H4 (cell line): ENCODE measurements at regions not wholly inside any gene's neighbourhood (a gene's known extent, or its start where the extent isn't known, plus 50 kb on each side); places are given as distances from the start of the nearest gene placed in this dataset.
A peak's percentile ranks its signal among the peaks of the same experiment; 100 is the strongest.
"Not testable (repeated sequence)": the region's sequence is repeated elsewhere in the genome, so short reads cannot be mapped to it uniquely, and the experiment has no call there.

Source experiments
- DNase-seq: peaks from one replicate; pipeline ENCODE4 v3.0.0-alpha.2; 2015; ENCODE audit warnings: low spot score

DNA sequence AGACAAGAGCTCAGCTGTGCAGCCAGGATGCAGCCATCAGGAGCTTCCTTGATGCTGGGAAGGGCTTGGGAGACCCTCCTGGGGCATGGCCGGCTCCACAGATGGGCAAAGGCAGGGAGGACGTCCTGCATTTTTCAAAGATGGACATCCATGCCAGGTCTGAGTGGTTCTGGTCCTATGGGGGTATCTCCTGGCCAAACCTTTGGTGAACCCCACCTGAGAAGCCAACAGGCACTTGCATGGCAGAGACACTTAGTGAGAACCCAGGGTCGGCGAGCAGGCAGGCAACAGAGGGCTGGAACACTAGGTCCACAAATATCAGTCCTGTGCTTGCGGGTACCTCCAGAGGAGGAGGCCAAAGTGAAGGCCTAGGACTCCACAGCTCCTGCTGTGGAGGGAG, 70.0 kb downstream of the KCTD15 start:
- no peak for DNase-seq

DNA sequence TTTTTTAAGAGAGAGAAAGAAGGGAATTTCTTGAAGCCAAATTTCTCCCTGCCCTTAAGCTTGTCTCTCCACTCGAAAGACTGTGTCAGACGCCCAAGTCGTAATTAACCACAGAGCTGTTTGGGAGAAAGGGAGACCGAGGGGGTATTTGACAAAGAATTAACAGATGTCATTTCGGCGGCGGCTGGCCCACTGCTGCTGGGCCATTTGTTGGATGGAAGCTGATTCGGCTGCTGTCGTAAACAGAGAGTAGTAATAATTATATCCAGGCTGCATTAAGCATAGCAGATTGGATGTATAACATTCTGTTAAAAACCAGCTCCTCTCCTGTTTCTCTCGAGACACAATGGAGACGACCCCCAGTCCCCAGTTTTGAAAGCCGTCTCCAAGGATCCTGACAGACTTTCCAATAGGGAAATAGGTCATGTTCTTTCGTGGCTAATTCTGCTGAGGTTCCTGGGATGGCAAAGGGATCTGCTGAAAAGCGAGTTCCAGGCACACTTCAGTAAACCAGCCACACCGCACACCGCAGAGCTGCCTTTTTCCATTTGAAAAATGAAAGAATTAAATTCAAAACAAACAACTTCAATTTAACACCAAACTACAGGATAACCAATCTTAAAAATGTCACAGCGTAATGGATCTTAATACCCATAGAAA, 71.5 kb downstream of the KCTD15 start:
- DNase-seq = no peak

DNA sequence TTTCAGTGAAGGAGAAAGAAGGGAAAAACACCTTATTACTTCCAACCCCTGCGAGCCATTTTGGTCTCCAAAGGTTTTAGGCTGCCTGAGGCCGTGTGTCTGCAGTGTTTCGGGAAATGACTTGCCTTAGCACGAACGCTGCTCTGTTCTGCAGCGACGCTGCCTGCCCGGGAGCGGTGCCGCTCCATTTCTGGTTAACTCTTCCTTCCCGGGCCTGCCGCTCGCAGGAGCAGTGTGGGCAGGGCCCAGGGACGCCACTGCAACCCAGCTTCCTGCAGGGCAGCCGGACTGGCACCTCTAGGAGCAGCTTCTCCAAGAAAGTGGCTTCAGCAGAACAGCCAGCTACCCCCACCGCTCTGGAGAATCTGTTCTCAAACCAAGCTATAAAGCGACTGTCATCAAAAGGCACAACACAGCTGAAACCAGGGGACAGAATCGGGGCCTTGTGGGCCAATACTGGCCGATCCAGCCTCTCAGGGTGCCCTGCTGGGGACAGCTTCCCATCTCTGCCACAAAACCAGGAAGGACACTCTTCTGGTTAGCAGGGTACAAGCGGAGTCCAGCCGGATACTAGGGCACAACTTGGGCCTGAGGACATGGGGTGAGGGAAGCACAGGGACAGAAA, 72.2 kb downstream of the KCTD15 start:
- peak; percentile 56 for DNase-seq

- not testable (repeated sequence) for DNase-seq
Measured at GRCh38 chr19:33870298-33870932, 73.7 kb downstream of the KCTD15 start.

- DNase-seq = no peak
Measured at GRCh38 chr19:33871605-33872004, 74.9 kb downstream of the KCTD15 start.

GRCh38 chr19:33872445-33873320, 76.0 kb downstream of the KCTD15 start:
- no peak for DNase-seq

DNA sequence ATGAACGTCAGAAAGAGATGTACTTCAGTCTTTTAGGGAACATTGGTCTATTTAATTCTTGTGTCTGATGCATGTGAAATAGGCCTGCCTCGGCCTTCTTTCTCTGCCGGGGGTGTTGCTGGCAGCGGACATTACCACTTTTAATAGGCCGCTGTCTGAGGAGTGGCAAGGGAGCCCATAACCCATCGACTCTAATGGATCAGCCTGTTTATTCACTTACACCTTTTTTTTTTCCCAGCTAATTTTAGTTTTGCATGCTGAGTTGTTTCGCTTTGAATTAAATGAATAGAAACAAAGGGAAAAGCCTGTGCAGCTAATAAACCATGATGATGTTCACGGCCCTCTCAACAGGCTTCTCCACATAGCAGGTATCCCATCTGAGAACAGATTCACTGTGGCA, 78.4 kb downstream of the KCTD15 start:
- DNase-seq = no peak

DNA sequence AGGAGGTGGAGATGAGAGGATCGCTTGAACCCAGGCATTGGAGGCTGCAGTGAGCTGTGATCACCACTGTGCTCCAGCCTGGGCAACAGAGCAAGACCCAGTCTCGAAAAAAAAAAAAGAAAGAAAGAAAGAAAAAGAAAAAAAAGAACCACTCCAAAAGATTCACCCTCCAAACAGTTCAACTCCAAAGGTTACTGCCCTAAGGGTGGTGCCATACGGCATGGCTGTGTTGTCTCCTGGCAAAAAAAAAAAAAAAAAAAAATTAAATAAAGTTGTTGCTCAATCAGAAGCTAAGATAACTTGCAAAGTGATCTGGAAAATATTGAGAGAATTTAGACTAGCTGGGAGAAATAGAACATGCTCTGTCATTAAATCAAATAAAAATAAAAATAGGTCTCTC, 79.5 kb downstream of the KCTD15 start:
- no peak for DNase-seq

DNA sequence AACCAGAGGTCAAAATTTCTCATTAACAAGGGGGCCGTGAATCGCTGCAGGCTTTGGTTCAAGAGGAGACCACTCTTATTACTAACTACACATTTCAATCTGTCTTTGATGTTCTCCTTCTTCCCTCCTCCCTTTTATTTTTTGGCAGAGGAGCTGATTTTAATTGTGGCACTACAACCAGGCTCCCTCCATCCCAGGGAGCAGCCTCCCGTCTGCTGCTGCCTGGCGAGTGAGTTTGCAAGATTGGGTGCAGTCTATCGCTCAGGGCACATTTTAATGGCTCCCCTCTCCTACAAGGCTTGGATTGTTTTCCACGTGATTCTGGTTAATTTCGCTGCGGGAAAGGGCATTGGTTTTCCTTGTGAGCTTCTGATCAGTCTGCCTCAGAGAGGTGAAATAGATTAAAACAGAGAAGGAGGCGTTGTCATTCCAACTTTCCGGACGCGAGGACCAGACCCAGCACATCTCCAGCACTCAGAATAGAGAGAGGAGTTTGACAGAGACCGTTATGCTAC, 81.4 kb downstream of the KCTD15 start:
- no peak for DNase-seq

DNA sequence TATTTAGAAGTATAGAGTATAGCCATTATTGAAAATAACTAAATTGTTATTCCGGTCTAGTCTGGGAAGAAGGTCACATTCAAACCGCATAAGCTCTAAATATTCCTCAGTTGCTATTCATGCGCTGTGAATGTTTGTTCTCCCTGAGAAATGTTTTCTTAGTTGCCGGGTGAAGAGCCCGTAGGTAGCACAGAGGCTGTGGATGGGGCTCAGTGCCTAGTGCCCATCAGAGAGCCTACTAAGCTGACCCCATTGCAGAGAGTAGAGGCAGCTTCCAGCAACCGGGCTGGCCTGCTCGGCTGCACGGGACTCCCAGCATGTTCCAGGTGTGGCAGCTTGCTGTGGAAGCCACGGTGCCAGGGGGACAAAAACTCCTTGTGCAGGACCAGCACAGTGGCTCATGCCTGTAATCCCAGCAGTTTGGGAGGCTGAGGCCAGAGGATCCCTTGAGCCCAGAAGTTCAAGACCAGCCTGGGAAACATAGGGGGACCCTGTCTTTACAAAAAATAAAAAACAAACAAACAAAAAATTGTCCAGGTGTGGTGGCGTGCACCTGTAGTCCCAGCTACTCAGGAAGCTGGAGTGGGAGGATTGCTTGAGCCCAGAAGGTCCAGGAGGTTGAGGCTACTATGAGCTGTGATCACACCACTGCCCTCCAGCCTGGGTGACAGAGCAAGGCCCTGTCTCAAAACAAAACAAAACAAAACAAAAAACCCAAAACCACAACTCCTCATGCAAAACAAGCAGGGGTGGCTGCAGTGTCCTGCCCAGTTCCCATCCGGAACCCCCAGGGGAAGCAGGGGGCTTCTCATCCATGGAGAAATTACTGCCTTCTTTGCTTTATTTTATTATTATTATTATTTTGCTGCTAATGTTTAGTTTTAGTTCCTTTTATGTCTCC, 82.5 kb downstream of the KCTD15 start:
- DNase-seq = no peak

DNA sequence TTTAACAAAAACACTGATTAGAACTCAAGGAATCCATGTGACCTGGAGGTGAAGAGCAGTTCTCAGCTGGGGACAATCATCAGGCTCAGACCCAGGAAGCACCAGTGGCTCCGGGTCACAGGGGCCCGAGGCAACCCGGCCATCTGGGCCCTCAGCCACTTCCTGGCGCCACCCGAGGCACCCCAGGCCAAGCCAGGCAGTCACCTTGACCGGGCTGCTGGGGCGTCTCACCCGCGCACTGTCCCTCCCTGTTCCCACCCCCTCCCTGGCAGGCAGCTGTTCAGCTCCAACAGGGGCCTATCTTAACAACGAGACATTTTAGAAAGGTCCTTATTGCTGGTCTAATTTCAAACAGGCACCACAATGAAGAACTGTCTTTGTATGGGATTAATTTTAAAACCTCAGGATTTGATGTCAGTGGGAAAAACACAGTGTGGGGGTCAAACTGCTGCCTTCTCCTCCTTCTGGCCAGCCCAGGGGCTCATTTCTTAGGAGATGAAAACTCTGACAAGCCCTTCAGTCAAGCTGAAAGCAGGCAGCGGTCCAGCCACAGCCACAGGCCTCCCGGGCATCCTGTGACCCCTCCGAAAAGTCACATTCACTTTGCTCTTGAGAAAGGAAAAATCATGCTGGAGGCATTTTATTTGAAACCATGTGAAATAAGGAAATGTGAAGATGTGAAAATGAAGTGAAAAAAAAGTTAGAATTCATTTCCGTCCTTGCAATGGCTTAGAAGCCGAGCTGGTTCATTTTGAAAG, 83.3 kb downstream of the KCTD15 start:
- DNase-seq = no peak

DNA sequence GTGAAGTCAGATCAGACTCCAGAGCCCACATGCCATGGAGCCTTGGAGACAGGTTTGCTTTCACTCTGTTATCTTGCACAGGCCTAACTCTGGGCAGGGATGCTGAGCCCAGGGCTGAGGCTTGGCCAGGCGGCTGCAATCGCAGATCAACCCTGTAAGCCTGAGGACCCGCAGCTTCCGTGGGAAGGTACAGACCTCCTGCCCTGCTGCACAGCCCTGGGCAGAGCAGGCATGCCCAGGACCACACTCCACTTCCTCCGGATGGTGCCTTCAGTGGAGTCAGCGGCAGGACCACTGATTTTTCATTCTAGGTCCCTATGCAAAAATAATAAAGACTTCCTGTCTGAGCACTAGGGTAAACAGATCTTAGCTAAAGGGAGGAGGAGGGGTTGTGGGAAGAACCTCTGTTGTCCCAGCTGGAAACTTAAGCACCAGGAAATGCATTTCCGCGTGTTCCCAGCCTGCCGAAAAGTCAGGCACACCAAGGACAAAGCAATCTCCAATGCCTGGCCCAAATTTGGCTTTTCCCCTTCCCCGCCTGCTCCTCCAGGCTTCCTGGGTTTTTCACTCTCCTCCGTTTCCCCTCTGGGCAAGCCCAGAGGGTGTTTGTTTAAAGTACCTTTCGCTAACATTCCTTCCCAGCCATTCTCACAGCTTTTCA, 87.3 kb downstream of the KCTD15 start:
- no peak for DNase-seq

DNA sequence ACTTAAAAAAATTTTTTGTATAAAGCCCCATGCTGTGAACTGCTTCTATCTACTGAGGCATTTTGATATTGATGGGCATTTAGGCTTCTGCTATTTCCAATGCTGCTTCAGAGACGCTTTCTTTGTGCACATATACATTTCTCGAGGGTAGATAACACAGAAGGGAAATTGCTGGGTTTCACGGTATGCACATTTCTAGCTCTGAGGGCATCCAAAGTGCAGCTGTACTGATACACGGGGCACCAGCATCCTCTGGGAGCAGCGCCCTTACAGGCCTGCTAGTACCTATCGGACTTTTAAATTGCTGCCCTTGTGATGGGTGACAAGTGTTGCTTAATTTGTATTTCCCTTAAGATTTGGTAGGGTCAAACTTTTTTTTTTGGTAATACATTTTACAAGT, 88.6 kb downstream of the KCTD15 start:
- DNase-seq = no peak

DNA sequence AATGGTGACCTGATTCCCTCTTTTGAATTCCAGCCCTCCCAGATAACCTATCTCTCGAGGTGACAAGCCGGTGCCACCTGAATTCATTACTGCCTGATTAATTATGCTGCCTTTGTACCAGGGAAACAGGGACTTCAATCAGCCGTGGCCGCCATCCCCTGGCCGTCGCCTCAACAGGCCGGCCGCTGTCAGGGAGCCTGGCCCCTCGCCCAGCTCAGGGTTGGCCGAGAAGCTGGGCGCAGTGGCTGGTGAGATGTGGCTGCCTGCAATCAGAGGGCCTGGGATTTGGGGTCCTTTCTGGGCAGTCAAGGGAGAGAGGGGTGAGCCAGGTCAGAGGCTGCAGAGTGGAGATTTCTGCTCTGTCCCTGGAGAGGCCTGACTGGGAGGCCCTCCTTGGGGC, 91.2 kb downstream of the KCTD15 start:
- DNase-seq = no peak

DNA sequence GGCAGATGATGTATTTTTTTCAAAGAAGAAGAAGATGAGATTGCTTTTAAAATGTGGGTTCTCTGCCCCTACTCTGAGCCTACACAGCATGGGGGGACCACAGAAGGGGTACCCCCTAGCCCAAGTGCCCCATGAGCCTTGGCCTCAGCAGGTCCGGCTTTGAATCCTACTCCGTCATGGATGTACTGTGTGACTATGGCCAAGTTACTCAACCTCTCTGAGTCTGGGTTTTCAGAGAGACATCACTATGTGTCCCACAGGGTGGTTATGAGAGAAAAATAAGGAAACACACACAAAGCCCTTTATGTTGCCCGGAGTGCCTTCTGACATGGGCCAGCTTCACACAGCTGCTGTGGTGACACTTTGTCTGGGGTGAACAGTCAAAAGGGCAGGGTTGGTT, 92.0 kb downstream of the KCTD15 start:
- DNase-seq = no peak

GRCh38 chr19:33890569-33890968, 93.9 kb downstream of the KCTD15 start:
- no peak for DNase-seq

- no peak for DNase-seq
Measured at GRCh38 chr19:33891773-33892172, 95.1 kb downstream of the KCTD15 start.

DNA sequence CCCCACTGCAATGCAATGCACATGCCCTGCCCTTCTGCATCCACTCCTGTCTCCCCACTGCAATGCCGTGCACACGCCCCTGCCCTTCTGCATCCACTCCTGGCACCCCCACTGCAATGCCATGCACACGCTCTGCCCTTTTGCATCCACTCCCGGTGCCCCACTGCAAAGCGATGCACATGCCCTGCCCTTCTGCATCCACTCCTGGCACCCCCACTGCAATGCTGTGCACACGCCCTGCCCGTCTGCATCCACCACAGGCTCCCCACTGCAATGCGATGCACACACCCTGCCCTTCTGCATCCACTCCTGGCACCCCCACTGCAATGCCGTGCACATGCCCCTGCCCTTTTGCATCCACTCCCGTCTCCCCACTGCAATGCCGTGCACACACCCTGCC, 98.1 kb downstream of the KCTD15 start:
- DNase-seq = no peak

GRCh38 chr19:33895366-33895765, 98.7 kb downstream of the KCTD15 start:
- DNase-seq = no peak
